ES-I3 (cell line): ENCODE measurements at regions not wholly inside any gene's neighbourhood (a gene's known extent, or its start where the extent isn't known, plus 50 kb on each side); places are given as distances from the start of the nearest gene placed in this dataset.
"Not testable (repeated sequence)": the region's sequence is repeated elsewhere in the genome, so short reads cannot be mapped to it uniquely, and the experiment has no call there.

Source experiments
- H3K36me3 ChIP-seq: 2 replicates; pipeline ENCODE4 v1.6.1; 2013; ENCODE audit warnings: mild to moderate bottlenecking, low read length, control low read depth, moderate library complexity; ENCODE audit not compliant: insufficient read depth
- H3K4me1 ChIP-seq: 2 replicates; pipeline ENCODE4 v1.6.1; 2013; ENCODE audit warnings: mild to moderate bottlenecking, control low read depth, low read length; ENCODE audit not compliant: insufficient read depth
- H3K9ac ChIP-seq: 2 replicates; pipeline ENCODE4 v1.6.1; 2013; ENCODE audit warnings: low read depth, mild to moderate bottlenecking, low read length, moderate library complexity
- H3K9me3 ChIP-seq: 2 replicates; pipeline ENCODE4 v1.6.1; 2013; ENCODE audit warnings: mild to moderate bottlenecking, low read length, moderate library complexity; ENCODE audit not compliant: control insufficient read depth, insufficient read depth

DNA sequence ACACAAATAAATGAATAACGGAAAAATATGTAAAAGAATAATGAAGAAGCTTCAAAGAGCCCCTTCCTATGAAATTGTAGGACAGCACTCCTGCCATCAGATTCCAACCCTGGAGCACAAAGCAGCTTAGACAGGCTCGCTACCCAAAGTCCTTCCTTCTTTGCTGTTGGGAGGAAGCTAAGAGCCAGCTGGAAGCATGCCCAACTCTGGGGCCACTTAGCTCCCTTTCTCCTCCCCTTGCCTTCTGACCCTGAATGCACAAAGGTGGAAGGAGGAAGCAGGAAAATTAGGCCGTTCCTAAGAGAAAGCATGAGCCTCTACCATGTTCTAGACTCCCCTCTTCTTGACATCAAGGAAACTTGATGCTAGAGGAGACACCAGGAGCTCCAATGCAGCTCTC is 700.8 kb downstream of the RNF144A start:
- peaks cover 9% of the 10 kb centered on the region; the same call in 1 of the 2 replicates for H3K4me1 ChIP-seq
- no peak overlapping the region for H3K9ac ChIP-seq
- H3K9me3 ChIP-seq, result no peaks in the 10 kb centered on the region; the same call in 1 of the 2 replicates
- no peaks in the 10 kb centered on the region for H3K36me3 ChIP-seq

DNA sequence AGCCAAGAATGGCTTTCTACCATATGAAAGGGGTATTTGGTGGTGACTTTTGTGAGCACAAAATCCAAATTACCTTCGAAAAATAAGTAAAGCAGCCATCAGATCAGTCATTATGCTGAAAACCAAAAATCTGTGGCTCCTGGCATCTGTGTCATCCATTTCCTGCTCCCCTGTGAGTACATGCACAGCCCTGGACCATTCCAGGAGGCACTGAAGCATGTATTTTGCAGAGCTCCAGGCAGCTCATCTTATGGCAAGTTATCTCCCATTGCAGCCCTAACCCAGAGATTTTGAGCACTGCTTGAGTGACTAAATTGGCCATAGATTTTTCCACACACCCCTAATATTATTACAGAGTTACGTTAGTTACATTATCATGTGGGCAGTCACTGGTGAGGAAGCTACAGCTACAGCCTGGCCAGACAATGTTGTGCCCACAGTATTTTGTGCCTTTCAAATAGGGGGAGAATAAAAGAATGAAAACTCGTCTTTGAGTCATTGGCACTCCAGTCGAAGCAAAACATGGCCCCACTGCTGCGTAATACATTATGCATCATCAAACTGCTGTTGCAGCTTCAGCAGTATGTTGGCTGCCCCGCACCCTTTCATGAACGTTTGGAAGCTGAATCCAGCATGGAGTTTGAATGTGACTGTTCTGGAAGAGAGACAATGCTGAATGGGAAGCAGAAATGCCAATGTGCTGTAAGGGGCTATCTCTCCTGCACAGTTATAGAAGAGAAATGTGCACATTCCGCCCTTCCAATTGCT is 702.2 kb downstream of the RNF144A start:
- peaks cover 9% of the 10 kb centered on the region; the same call in 1 of the 2 replicates for H3K4me1 ChIP-seq
- no peaks in the 10 kb centered on the region; the same call in 1 of the 2 replicates for H3K9me3 ChIP-seq
- H3K36me3 ChIP-seq, result no peaks in the 10 kb centered on the region
- H3K9ac ChIP-seq, result no peak overlapping the region

DNA sequence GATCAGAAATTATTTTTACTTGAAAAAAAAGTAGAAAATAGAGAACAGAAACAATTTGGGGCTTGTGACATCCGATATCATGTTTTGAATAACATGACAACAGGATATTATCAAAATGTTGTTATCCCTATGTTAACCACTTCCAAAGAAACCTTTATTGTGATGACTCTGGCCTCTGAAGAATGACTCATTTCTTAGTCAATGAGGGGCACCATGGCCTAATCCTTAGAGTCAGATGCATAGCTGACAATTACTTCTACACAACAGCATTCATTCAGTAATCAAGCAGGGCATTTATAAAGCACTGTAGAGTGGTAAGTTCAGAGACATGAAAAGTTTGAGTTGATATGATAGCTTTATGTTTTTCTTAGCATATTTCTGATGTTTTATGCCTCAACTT is 703.0 kb downstream of the RNF144A start:
- Histone ChIP-seq H3K9me3 (no peaks in the 10 kb centered on the region; the same call in 1 of the 2 replicates), H3K9ac (no peak overlapping the region), H3K36me3 (no peaks in the 10 kb centered on the region), H3K4me1 (peaks cover 9% of the 10 kb centered on the region; the same call in 1 of the 2 replicates)

DNA sequence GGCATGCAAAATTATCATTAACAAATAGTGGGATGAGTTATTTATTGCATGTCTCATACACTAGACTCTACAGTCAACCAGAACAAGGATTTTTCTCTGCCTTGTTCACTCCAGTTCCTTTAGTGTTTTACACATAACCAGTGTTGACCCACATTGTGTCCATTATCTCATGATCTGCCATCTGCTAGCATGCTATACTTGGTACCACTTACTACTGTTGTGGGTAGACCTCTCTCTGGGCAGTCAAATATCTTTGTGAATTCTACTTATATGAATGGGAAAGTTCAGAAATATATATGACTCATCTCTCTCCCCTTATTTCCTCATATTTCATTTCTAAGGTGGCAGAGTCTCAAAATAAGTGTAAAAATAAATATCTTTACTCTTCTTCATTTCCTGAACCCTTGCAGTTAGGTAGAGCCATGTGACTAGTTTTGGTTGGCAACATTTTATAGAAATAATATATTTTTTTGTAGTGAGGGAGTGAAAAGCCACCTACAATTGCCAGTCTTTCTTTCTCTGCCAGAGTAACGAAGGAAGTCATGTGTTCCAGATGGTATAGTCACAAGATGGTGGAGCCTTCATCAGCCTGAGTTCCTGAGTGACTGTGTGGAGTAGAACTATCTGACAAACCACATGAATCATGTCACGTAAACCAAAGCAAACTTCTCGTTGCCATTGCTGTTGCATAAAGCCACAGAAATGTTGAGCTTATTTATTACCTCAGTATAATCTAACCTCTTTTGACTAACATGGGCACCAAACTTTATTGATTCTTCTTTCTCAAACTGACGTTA is 704.0 kb downstream of the RNF144A start:
- Histone ChIP-seq H3K36me3 (no peaks in the 10 kb centered on the region), H3K9ac (no peak overlapping the region), H3K9me3 (no peaks in the 10 kb centered on the region; the same call in 1 of the 2 replicates), H3K4me1 (peaks cover 9% of the 10 kb centered on the region; the same call in 1 of the 2 replicates)

DNA sequence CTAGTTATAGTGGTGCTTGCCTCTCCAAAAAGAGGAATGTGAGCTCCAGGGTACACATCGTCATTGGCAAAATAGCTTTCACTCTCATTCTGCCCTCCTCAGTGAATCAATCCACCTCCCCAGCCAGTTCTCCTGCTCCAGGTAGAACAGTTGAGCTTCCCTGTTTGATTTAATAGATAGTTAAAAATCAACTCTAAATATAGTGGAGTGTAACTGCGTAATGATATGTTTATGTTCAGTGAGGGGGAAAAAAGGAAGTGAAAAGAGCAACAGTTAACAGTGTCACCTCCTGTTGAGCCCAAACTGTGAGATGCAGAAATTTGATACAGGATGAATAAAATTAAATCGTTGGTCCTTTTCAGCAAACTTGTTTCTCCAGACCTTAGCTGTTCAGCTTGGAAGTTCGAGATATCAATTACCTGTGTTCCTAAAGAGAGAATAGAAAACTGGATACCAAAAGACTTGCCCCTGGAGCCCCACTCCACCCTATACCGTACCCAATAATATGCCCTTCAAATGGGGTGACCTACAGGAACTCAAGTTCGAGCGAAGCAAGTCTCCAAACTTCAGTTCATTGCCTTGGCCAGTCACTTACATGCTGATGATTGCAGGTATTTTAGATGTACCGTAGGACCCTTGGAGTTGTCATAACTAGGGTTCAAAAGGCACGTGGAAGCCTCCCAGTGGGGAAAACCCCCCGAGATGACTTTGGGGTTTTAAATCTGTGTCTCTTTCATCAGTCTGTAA is 708.4 kb downstream of the RNF144A start:
- no peaks in the 10 kb centered on the region for H3K9me3 ChIP-seq
- no peaks in the 10 kb centered on the region for H3K36me3 ChIP-seq
- H3K4me1 ChIP-seq, result no peaks in the 10 kb centered on the region
- no peak overlapping the region for H3K9ac ChIP-seq

DNA sequence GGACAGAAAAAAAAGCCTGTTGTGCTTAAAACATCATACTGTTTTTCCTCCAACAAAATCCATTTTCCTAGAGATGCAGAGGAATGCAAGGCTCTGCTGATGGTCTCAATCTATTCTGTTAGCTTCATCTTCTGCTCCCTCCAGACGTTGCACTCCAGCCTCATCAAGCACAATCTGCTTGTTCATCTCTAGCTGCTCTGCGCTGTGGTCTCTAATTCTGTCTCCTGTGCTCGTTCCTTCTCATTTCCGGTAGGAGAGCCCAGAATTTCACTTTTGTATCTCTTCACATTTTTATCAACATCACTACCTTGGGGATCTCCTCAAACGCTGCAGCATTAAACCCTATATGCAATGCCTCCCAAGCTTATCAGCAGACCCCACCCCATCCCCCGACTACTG is 708.9 kb downstream of the RNF144A start:
- no peaks in the 10 kb centered on the region for H3K9me3 ChIP-seq
- H3K9ac ChIP-seq, result no peak overlapping the region
- no peaks in the 10 kb centered on the region for H3K36me3 ChIP-seq
- no peaks in the 10 kb centered on the region for H3K4me1 ChIP-seq

DNA sequence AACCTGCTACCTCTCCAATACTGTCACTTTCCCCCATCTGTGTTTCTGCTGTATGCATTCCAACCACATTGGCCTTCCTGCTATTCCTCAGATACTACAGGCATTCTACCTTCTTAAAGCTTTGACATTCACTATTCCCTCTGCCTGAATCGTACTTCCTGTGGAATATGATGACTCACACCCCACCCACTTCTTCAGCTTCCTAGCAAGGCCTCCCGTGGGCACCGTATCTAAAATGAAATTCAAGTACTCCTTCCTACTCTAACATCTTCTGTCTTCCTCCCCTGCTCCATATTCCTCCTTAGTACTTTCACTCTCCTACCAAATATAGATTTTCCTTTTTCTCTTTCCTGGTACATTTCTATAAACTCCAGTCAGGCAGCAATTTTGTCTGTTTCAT is 710.4 kb downstream of the RNF144A start:
- Histone ChIP-seq H3K9ac (no peak overlapping the region), H3K4me1 (no peaks in the 10 kb centered on the region)

DNA sequence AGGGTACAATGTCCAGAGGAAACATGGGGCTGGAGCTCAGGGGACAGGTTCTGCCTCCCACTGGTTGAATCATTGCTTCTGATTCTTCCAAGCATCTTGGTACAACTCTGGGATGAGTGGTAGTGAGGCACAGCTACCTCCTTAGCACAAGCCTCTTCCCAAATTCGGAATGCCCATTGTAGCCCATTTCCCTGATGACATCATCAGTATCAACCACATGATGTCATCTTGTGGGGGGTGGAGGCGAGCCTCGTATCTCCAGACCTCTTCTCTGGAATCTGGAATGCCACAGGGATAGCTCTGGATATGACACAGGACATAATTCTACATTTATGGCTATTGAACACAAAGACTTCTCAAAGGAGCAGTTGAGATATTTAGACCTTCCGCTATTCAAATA is 715.2 kb downstream of the RNF144A start:
- Histone ChIP-seq H3K9me3 (no peaks in the 10 kb centered on the region), H3K9ac (no peak overlapping the region), H3K4me1 (no peaks in the 10 kb centered on the region)

More for the DNA sequence above, 710.4 kb downstream of the RNF144A start:
- Histone ChIP-seq H3K9me3 (no peaks in the 10 kb centered on the region), H3K36me3 (no peaks in the 10 kb centered on the region)

DNA sequence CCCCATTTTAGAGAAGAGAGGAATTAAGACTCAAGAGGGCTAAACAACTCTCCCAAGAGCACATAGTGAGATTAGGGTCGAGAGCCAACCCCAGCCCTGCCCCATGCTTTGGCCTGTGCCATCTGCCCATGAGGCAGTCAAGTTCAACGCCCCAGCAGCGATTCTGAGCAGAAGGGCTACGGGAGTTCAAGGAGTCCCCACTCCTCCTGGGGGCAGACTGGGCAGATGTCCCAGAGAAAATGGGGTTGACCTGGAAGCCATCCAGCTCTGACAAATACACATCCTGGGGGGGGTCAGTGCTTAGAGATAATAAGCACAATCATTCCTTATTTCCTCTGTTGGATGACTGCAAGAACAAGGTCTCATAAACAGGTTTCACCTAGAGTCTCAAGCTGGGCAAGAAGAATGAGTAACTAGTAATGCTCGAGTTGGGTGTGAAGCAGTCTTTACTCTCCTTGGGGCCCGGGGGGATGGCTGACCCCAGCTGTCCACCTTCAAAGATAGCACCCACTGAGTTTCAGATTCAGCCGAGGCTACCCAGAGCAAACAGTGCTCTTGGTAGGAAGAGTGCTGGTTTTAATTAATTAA is 716.4 kb downstream of the RNF144A start:
- Histone ChIP-seq H3K9me3 (no peaks in the 10 kb centered on the region), H3K36me3 (no peaks in the 10 kb centered on the region), H3K4me1 (no peaks in the 10 kb centered on the region), H3K9ac (no peak overlapping the region)

More for the DNA sequence above, 715.2 kb downstream of the RNF144A start:
- no peaks in the 10 kb centered on the region for H3K36me3 ChIP-seq

DNA sequence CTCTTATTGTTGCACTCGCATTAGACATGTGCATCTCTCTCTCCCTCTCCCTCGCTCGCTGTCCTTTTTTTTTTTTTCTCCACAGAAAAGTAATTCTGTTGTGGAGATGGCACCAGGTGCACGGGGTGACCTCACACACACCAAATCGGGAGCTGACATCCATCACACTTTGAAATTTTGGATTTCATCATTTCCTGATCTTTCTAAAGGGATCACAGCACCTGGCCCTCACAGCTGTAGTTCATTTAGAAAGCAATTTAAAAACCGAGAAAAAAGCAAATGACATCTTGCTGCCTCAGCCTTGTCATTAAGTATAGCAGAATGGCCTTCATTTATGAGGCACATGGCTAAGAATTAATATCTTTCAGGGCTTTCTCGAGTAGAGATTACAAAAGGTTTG is 717.2 kb downstream of the RNF144A start:
- Histone ChIP-seq H3K9ac (no peak overlapping the region), H3K36me3 (no peaks in the 10 kb centered on the region), H3K4me1 (no peaks in the 10 kb centered on the region), H3K9me3 (no peaks in the 10 kb centered on the region)

DNA sequence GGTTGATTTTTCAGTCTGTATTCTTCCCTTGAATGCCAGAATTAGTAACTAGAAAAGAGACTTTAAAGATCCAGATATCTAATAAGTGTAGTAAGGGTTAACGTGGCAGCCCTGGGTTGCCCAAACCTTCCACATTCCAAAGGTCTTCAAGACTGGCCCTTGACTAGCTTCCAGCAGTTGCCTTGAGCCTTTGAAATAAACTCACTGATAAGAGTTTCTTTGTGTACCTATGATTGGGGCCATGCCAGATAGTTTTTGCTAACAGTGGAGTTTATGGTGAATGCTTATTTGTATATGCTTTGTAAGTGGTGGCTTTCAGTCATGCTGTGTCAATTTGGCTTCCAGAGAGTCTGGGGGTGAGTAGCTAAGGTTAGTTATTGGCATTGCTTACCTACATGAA is 722.3 kb downstream of the RNF144A start:
- Histone ChIP-seq H3K36me3 (no peaks in the 10 kb centered on the region), H3K9ac (no peak overlapping the region), H3K9me3 (peaks cover 8% of the 10 kb centered on the region), H3K4me1 (no peaks in the 10 kb centered on the region)

DNA sequence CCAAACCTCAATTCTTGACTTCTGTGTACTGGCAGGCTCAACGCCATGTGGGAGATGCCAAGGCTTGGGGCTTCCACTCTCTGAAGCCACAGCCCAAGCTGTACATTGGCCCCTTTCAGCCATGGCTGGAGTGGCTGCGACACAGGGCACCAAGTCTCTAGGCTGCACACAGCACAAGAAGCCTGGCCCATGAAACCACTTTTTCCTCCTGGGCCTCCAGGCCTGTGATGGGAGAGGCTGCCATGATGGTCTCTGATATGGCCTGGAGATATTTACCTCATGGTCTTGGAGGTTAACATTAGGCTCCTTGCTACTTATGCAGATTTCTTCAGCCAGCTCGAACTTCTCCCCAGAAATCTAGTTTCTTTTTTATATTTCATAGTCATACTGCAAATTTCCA is 724.1 kb downstream of the RNF144A start:
- not testable (repeated sequence) for H3K9ac ChIP-seq, H3K36me3 ChIP-seq, H3K4me1 ChIP-seq, H3K9me3 ChIP-seq

DNA sequence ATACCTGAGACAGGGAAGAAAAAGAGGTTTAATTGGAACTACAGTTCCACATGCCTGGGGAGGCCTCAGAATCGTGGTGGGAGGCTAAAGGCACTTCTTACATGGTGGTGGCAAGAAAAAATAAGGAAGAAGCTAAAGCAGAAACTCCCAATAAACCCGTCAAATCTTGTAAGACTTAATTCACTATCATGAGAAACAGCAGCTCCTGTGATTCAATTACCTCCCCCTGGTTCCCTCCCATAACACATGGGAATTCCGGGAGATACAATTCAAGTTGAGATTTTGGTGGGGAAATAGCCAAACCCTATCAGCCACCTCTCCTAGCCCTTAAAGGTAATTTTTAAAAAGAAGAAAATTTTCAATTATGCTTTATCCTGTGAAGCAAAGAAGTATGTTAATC is 728.8 kb downstream of the RNF144A start:
- Histone ChIP-seq H3K4me1 (no peaks in the 10 kb centered on the region), H3K9ac (no peak overlapping the region), H3K36me3 (no peaks in the 10 kb centered on the region), H3K9me3 (peaks cover 8% of the 10 kb centered on the region; the same call in 1 of the 2 replicates)

DNA sequence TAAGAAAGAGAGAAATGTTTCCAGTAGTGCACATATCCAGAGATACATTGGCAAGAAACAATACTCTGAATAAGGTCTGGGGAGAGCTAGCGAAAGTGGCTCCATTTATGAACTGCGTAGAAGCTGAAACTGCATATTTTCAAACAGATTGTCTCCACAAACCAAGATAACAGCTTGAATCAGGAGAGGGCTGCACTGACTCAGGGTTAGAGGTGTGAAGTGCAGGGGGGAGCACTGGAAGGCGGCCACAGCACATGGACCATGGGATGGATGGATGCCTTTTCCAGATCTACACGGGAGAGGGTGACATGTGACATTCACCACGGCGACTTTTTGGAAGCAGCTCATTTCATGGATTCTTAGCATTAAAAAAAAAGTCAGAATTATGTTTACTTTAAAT is 729.4 kb downstream of the RNF144A start:
- no peaks in the 10 kb centered on the region for H3K36me3 ChIP-seq
- no peaks in the 10 kb centered on the region for H3K4me1 ChIP-seq
- H3K9ac ChIP-seq, result no peak overlapping the region
- H3K9me3 ChIP-seq, result 0 out of 2 replicates have a peak, but pooled peaks cover 5% of the 10 kb centered on the region
